A549 (cell line): ENCODE measurements at regions not wholly inside any gene's neighbourhood (a gene's known extent, or its start where the extent isn't known, plus 50 kb on each side); places are given as distances from the start of the nearest gene placed in this dataset.

Experiments used
- ATAC-seq, 2 experiments: fragments of 200-7000 bp in 1 of 2; fragments of >200 bp in 1 of 2; cut with Nextera tagmentation in 1 of 2; cut with Tn5 transposase in 1 of 2; 3 replicates each; pipeline versions ENCODE4 v1.8.0 to v1.9.1; 2018 to 2020; ENCODE audit warnings: mild to moderate bottlenecking in 1 of 2, moderate library complexity in 1 of 2
- CTCF ChIA-PET: fragments of 300-600 bp; sonication (Branson Sonifier 250); formaldehyde crosslinking; extraction: SDS; loops from one replicate; lab custom pipeline; 2021; ENCODE audit warnings: antibody characterized with exemption, inconsistent platforms; lab: Yijun Ruan, JAX
- POLR2A ChIA-PET: fragments of 350-600 bp; formaldehyde crosslinking; extraction: SDS; loops from one replicate; lab custom pipeline; 2021; ENCODE audit warnings: antibody characterized with exemption, inconsistent platforms; lab: Yijun Ruan, JAX
- DNase-seq, 2 experiments: peaks; one replicate each; pipeline versions ENCODE4 v3.0.0 to v3.0.0-alpha.2; 2011 to 2016; ENCODE audit warnings: low read depth in 1 of 2, low spot score in 1 of 2
- FAIRE-seq: peaks from 2 replicates; lab custom pipeline; 2011; peaks lifted over from hg19 to GRCh38; lab: Jason Lieb, UNC
- H3K27ac ChIP-seq, 2 experiments: fragments of >200 bp; sonication (Bioruptor Twin); formaldehyde crosslinking; 3 replicates each; pipeline ENCODE4 v1.5.1; 2016 to 2017
- H3K4me1 ChIP-seq: fragments of >200 bp; sonication (Bioruptor Twin); formaldehyde crosslinking; 3 replicates; pipeline ENCODE4 v1.6.1; 2016
- H3K4me2 ChIP-seq: fragments of >200 bp; sonication (Bioruptor Twin); formaldehyde crosslinking; 3 replicates; pipeline ENCODE4 v1.6.1; 2016
- H3K4me3 ChIP-seq: fragments of >200 bp; sonication (Bioruptor Twin); formaldehyde crosslinking; 3 replicates; pipeline ENCODE4 v1.5.1; 2016
- H3K9me3 ChIP-seq: fragments of >200 bp; sonication (Bioruptor Twin); formaldehyde crosslinking; 3 replicates; pipeline ENCODE4 v1.6.1; 2016
- BHLHE40 ChIP-seq: IDR thresholded peaks from 2 replicates; pipeline ENCODE4 v1.6.1; 2012; ENCODE audit warnings: low read depth, low read length, inconsistent platforms
- CBX2 ChIP-seq: fragments of 200-600 bp; sonication (generic); IDR thresholded peaks from 2 replicates; pipeline ENCODE4 v1.6.1; 2016; ENCODE audit warnings: low read depth, mild to moderate bottlenecking, borderline replicate concordance
- EHF ChIP-seq: fragments of 250-450 bp; sonication (Bioruptor Pico); IDR thresholded peaks from 2 replicates; pipeline ENCODE4 v1.5.0; 2020; ENCODE audit warnings: mild to moderate bottlenecking
- EHMT2 ChIP-seq: fragments of 200-600 bp; sonication (generic); IDR thresholded peaks from 2 replicates; pipeline ENCODE4 v1.6.1; 2016; ENCODE audit warnings: antibody characterized with exemption, low read depth, mild to moderate bottlenecking, moderate library complexity
- ESRRA ChIP-seq: fragments of 150-350 bp; IDR thresholded peaks from 2 replicates; pipeline ENCODE4 v1.6.1; 2014; ENCODE audit warnings: mild to moderate bottlenecking, low read length, borderline replicate concordance
- FOXS1 ChIP-seq: fragments of 250-450 bp; sonication (Bioruptor Pico); IDR thresholded peaks from 2 replicates; pipeline ENCODE4 v1.5.0; 2020; ENCODE audit warnings: mild to moderate bottlenecking, moderate library complexity
- HOXB13 ChIP-seq: fragments of 250-450 bp; sonication (Bioruptor Pico); IDR thresholded peaks from 2 replicates; pipeline ENCODE4 v1.5.0; 2020; ENCODE audit warnings: low read depth, mild to moderate bottlenecking, moderate library complexity
- HOXB5 ChIP-seq: fragments of 250-450 bp; sonication (Bioruptor Pico); IDR thresholded peaks from 2 replicates; pipeline ENCODE4 v1.5.0; 2020; ENCODE audit warnings: mild to moderate bottlenecking, moderate library complexity
- JUN ChIP-seq, 2 experiments: fragments of >200 bp; sonication (Bioruptor Twin); formaldehyde crosslinking; IDR thresholded peaks; 2 replicates in 1 of 2; 3 replicates in 1 of 2; pipeline ENCODE4 v1.6.1; 2016 to 2017
- KDM1A ChIP-seq: fragments of 200-600 bp; sonication (generic); IDR thresholded peaks from 2 replicates; pipeline ENCODE4 v1.6.1; 2016; ENCODE audit warnings: low read depth, mild to moderate bottlenecking
- NFE2L2 ChIP-seq: fragments of 150-350 bp; conservative IDR thresholded peaks from 2 replicates; pipeline ENCODE4 v1.6.1; 2014; ENCODE audit warnings: low read length
- POLR2A ChIP-seq: IDR thresholded peaks from 2 replicates; pipeline ENCODE4 v1.6.1; 2012; ENCODE audit warnings: mild to moderate bottlenecking, low read length
- RAD21 ChIP-seq, 2 experiments: fragments of >200 bp in 1 of 2; sonication (Bioruptor Twin) in 1 of 2; formaldehyde crosslinking in 1 of 2; IDR thresholded peaks in 1 of 2; conservative IDR thresholded peaks in 1 of 2; 2 replicates in 1 of 2; 3 replicates in 1 of 2; pipeline ENCODE4 v1.6.1; 2012 to 2018; ENCODE audit warnings: inconsistent platforms in 1 of 2
- SMC3 ChIP-seq: fragments of >200 bp; sonication (Bioruptor Twin); formaldehyde crosslinking; IDR thresholded peaks from 3 replicates; pipeline ENCODE4 v1.6.1; 2018; ENCODE audit warnings: inconsistent platforms
- TFCP2L1 ChIP-seq: fragments of 250-450 bp; sonication (Bioruptor Pico); IDR thresholded peaks from 2 replicates; pipeline ENCODE4 v1.5.0; 2021; ENCODE audit warnings: mild to moderate bottlenecking
- ZC3H11A ChIP-seq: fragments of 450-650 bp; IDR thresholded peaks from 2 replicates; pipeline ENCODE4 v1.6.1; 2014; ENCODE audit warnings: antibody characterized with exemption, mild to moderate bottlenecking
- ZFP36 ChIP-seq: fragments of 450-650 bp; IDR thresholded peaks from 2 replicates; pipeline ENCODE4 v1.6.1; 2014; ENCODE audit warnings: borderline replicate concordance; ENCODE audit not compliant: partially characterized antibody
- ZSCAN20 ChIP-seq: fragments of 250-450 bp; sonication (Bioruptor Pico); IDR thresholded peaks from 2 replicates; pipeline ENCODE4 v1.8.0; 2022; ENCODE audit warnings: mild to moderate bottlenecking, moderate library complexity
- WGBS: methylation state at CpG from one replicate; pipeline ENCODE4 v1.1.6; 2017; ENCODE audit errors: missing lambda C conversion rate; 5-methylcytosine and 5-hydroxymethylcytosine counted together
- TF ChIP-seq, protein P1 (sequence below): IDR thresholded peaks from 2 replicates; pipeline ENCODE4 v1.6.1; 2012
- TF ChIP-seq, protein P2 (sequence below): fragments of >200 bp; sonication (Bioruptor Twin); formaldehyde crosslinking; IDR thresholded peaks from 3 replicates; pipeline ENCODE4 v1.6.1; 2016
- TF ChIP-seq, protein P3 (sequence below): fragments of 250-450 bp; sonication (Bioruptor Pico); IDR thresholded peaks from 2 replicates; pipeline ENCODE4 v1.5.0; 2020; ENCODE audit warnings: low read depth, mild to moderate bottlenecking, moderate library complexity
- TF ChIP-seq, protein P4 (sequence below): fragments of >200 bp; sonication (Bioruptor Twin); formaldehyde crosslinking; IDR thresholded peaks from 3 replicates; pipeline ENCODE4 v1.5.1; 2016

DNA sequence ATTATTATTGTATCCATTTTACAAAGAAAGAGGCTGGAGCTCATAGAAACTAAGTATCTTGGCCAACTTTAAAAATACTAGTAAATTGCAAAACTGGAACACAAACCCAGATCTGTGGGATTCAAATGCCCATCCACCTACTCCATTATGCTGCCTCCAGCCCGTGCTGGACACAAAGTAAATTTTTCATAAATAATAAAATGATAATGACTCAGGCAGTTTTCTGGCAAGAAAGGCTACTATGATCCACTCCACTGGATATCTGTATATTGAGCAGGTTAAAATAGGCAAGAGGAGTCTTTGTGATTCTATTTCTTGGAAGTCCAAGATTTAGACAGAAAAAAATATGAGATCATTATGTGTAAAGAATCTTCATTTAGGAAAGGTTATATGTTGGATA, 138.3 kb upstream of the DUSP10 start:
- CTCF ChIA-PET: interaction anchor here (1.1 kb wide), 1 partner anchor 217 kb away, joined by 3 read pairs; no protein-coding TSS in a partner anchor
- no peak overlapping the region for H3K27ac ChIP-seq

DNA sequence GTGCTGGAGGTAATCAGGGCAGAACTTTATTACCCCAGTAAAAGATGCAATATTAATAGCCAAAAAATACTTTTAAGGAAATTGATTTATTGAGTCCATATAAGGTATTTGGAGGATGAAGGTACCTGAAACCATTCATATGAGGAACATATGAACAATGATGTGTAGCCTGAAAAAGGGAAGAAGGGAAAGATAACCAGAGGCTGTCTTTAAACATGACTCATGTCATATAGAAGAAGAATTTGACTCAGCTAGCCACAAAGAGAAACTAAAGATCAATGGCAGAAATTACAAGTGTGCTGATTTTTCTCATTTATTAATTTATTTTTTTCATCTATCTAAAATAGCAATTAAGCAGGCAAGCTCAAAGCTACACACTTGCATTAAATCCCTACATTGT, 136.2 kb upstream of the DUSP10 start:
- no peaks in the 10 kb centered on the region for H3K9me3 ChIP-seq
- H3K27ac ChIP-seq: no peak overlapping the region
- H3K4me3 ChIP-seq: no peak overlapping the region
- 0 out of 3 replicates have a peak, but pooled peaks cover 4% of the 10 kb centered on the region for H3K4me1 ChIP-seq
- FAIRE-seq (no peak), DNase-seq (no peak), ATAC-seq (no peak)
- POLR2A ChIA-PET: no interaction called here
- no peak overlapping the region for H3K4me2 ChIP-seq
- CTCF ChIA-PET: interaction anchor here (1.5 kb wide), 1 partner anchor 14 kb away, joined by 4 read pairs; no protein-coding TSS in a partner anchor
- TF ChIP-seq, protein P1, sequence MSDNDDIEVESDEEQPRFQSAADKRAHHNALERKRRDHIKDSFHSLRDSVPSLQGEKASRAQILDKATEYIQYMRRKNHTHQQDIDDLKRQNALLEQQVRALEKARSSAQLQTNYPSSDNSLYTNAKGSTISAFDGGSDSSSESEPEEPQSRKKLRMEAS: no peak
- TF ChIP-seq, protein P2, sequence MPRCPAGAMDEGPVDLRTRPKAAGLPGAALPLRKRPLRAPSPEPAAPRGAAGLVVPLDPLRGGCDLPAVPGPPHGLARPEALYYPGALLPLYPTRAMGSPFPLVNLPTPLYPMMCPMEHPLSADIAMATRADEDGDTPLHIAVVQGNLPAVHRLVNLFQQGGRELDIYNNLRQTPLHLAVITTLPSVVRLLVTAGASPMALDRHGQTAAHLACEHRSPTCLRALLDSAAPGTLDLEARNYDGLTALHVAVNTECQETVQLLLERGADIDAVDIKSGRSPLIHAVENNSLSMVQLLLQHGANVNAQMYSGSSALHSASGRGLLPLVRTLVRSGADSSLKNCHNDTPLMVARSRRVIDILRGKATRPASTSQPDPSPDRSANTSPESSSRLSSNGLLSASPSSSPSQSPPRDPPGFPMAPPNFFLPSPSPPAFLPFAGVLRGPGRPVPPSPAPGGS: no peak
- TF ChIP-seq NFE2L2 (no peak), RAD21 (conservative IDR thresholded peaks at IDR 0.05 in 1 of 2, IDR thresholded peaks at IDR 0.05 in 1 of 2) (no peak), CBX2 (no peak), FOXS1 (CRISPR knock-in tag) (no peak), EHMT2 (no peak)
- TF ChIP-seq, all 56 proteins: peak for 0

More for the DNA sequence above, 138.3 kb upstream of the DUSP10 start:
- POLR2A ChIA-PET: no interaction called here
- WGBS: 16% methylated on average over 1 of the region's 1 CpG
- no peaks in the 10 kb centered on the region for H3K9me3 ChIP-seq
- H3K4me3 ChIP-seq: no peak overlapping the region
- H3K4me1 ChIP-seq: 0 out of 3 replicates have a peak, but pooled peaks cover 4% of the 10 kb centered on the region
- FAIRE-seq (no peak), DNase-seq (no peak), ATAC-seq (no peak)
- no peak overlapping the region for H3K4me2 ChIP-seq
- TF ChIP-seq SMC3 (no peak), POLR2A (no peak)

DNA sequence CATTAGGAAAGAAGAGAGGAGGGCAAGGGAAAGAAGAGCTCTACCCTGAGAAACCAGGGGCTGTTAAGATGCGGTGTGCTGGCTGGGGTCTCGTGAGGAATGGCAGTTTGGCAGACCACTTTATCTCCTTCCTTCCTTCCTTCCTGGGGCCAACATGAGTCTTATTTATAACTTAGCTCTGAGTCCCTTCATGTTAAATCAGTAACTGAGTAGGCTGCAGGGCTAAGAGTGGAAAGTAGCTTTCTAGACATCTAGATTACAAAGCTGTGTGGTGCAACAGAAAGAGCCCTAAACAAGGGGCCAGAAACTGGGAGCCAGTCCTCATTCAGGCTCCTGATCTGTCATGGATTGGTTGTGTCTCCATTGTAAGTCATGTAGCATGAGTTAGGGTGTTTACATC, 135.4 kb upstream of the DUSP10 start:
- WGBS: 81% methylated on average over 2 of the region's 2 CpGs
- Histone ChIP-seq H3K4me2 (no peak overlapping the region), H3K4me3 (no peak overlapping the region), H3K27ac (no peak overlapping the region), H3K4me1 (0 out of 3 replicates have a peak, but pooled peaks cover 4% of the 10 kb centered on the region), H3K9me3 (no peaks in the 10 kb centered on the region)
- DNase-seq (no peak), ATAC-seq (no peak), FAIRE-seq (no peak)
- TF ChIP-seq ZSCAN20 (no peak), KDM1A (no peak), ZFP36 (no peak), JUN (IDR thresholded peaks at IDR 0.05) (no peak), HOXB13 (CRISPR knock-in tag) (no peak), ZC3H11A (no peak), EHF (CRISPR knock-in tag) (no peak), HOXB5 (CRISPR knock-in tag) (no peak), TFCP2L1 (CRISPR knock-in tag) (no peak), BHLHE40 (no peak), ESRRA (no peak)
- TF ChIP-seq, protein P3, sequence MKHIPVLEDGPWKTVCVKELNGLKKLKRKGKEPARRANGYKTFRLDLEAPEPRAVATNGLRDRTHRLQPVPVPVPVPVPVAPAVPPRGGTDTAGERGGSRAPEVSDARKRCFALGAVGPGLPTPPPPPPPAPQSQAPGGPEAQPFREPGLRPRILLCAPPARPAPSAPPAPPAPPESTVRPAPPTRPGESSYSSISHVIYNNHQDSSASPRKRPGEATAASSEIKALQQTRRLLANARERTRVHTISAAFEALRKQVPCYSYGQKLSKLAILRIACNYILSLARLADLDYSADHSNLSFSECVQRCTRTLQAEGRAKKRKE (CRISPR knock-in tag): no peak
- TF ChIP-seq, protein P4, sequence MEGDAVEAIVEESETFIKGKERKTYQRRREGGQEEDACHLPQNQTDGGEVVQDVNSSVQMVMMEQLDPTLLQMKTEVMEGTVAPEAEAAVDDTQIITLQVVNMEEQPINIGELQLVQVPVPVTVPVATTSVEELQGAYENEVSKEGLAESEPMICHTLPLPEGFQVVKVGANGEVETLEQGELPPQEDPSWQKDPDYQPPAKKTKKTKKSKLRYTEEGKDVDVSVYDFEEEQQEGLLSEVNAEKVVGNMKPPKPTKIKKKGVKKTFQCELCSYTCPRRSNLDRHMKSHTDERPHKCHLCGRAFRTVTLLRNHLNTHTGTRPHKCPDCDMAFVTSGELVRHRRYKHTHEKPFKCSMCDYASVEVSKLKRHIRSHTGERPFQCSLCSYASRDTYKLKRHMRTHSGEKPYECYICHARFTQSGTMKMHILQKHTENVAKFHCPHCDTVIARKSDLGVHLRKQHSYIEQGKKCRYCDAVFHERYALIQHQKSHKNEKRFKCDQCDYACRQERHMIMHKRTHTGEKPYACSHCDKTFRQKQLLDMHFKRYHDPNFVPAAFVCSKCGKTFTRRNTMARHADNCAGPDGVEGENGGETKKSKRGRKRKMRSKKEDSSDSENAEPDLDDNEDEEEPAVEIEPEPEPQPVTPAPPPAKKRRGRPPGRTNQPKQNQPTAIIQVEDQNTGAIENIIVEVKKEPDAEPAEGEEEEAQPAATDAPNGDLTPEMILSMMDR: no peak
- POLR2A ChIA-PET: no interaction called here
- CTCF ChIA-PET: interaction anchor here (0.8 to 1.4 kb wide), 3 partner anchors 9 to 14 kb away, joined by 3 to 4 read pairs (median 3); no protein-coding TSS in a partner anchor
